ENCODE measurements at regions not wholly inside any gene's neighbourhood (a gene's known extent, or its start where the extent isn't known, plus 50 kb on each side); places are given as distances from the start of the nearest gene placed in this dataset.

DNA sequence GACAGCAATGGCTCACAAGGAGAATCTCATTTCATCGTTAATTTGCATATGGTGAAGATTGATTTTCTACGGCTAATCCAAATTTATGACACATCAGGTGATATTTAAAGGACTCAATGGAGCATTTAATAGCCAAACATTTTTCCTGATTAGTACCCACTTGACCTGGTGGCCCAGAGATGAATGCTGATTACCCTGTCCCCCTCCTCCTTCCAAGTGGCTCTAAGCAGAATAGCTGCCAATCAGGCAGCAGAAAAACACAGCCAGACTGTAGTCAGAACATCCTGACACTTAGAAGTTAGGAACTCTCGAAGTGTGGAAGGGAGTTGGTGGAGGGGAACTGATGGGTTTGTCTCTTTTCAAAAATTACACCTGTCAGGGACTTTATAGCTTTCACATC lies 302.5 kb downstream of the ZNF621 start:
- DNase-seq = no peak

GRCh38 chr3:40827942-40828688 lies 303.4 kb downstream of the ZNF621 start:
- peak; percentile 26 for DNase-seq

- DNase-seq = no peak
These were observed 304.1 kb downstream of the ZNF621 start for GRCh38 chr3:40828741-40829415.

DNA sequence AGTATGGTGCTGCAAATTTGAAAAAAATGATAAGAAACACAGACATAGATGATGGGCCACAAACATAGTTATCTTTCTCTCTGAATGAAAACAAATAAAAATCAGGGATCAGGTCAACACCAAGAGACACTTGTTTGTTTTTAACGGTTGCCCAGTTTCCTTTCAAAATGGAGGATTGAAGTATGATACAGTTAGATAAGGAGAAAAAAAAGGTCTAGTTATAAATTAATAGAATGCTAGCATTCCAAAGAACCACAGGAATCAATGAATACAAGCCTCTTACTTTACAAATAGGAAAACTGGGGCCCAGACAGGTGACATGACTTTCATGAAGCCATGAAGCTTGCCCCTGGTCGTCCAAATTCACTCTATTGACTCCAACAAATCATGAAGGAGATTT lies 305.1 kb downstream of the ZNF621 start:
- no peak for DNase-seq

GRCh38 chr3:40837300-40837699 lies 312.5 kb downstream of the ZNF621 start:
- no peak for DNase-seq

DNA sequence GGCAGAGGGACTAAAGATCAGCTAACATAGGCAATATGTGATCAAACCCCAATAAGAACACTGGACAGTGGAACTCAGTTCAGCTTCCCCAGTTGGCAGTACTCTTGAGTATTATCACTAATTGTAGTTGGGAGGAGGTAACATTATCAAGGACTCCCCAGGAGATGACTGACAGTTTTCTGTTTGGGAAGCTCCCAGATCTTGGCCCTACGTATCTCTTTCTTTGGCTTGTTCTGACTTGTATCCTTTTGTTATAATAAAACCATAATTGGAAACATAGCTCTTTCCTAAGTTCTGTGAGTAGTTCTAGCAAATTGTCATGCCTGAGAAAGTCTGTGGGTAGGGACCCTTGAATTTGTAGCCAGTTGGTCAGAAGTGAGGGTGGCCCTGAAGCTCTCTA lies 316.4 kb downstream of the ZNF621 start:
- DNase-seq = no peak

DNA sequence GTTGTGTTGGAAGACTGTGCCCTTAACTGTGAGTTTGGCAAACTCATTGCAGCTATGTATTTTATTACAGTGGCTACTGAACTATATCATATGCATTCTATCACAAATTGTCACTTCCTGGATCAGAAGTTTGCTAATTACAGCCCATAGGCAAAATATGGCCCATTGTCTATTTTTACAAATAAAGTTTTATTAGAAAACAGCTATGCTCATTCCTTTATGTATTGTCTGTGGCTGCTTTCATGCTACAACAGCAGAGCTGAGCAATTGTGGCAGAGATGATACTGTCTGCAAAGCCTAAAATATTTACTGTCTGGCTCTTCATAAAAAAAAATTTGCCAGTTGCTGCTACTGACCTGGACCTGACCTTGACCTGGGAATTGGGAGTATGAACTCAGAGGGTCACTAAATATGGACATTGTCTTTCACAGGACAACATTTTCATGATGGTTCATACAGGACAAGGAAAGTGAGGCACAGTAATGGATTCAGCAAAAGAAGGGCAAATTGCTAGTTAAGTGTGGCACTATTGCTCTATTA lies 316.9 kb downstream of the ZNF621 start:
- DNase-seq = no peak

DNA sequence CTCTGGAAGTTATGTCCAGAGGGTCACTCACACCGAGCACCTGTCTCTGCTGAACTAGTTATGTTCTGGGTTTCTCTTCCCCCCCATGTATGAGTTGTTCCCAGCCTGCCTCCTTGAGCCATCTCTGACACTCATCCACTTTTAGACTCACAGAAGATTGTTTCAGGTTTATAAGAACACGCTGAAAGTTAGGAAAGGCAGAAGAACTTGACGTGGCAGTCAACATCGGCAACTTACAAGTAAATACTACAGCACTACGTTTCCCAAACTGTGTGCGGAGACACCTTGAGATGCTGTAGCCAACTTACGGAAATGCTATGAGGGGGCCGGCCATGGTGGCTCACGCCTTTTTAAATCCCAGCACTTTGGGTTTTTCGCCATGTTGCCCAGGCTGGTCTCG lies 318.0 kb downstream of the ZNF621 start:
- no peak for DNase-seq

DNA sequence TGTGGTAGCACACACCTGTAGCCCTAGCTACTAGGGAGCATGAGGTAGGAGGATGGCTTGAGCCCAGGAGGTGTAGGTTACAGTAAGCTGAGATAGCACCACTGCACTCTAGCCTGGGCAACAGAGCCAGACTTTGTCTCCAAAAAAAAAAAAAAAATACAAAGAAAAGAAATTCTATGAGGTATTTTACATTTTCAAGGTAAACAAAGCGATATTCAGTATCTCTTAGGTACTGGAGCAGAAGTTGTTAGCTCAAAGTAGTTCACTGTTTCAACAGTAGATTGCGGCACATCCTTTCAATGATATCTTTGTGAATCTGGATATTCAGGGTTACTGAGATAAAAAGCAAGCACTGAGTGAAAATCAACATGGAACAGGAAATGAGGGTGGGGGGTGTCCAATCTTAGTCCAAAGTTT lies 318.5 kb downstream of the ZNF621 start:
- no peak for DNase-seq

DNA sequence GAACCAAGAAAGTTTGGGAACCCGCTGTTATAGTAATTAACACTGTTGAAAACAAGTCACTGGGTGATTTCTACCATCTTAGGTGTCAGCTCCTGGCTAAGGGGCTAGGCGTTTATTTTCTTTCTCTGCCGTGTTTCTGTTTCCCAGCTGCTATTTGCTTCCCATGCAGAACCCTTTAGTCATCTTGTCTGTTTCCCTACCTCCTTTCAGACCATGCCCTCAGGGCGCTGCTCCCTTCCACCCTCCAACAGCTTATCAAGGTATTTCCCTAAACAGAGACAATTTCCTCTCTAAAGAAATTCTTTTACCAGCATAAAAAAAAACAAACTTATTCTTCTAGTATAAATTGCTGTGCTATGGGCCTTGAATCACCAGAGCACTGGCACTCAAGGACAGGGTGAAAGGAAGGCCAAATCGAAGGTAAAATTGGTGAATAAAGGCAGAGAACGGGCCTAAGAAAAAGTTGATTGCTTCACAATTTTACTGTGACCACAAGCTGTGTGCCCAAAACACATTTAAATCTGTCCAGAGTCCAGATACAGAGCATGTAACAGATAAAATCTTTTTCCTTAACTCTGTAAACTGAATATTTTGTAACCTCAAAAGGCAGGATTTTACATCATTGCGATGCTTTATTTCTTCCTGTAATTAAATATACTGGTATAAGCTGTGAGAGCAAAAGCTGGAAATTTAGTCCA lies 319.2 kb downstream of the ZNF621 start:
- DNase-seq = no peak

DNA sequence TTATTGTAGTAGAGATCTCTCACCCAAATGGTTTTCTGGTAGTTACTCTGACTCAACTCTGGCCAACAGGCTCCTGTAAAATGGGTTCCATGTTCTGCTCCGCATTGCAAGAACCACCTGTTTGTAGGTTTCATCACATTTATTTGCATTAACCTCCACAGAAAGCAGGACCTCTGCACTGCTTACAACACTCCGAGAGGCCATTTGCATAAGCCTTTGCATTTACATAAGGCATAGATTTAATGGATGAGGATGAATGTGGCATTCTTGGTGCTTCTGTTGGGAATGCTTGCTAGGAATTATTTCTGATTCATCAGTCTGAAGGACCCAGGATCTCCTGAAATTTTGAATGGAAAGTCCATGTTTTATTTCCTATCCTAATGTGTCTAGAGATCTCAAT lies 320.1 kb downstream of the ZNF621 start:
- no peak for DNase-seq

DNA sequence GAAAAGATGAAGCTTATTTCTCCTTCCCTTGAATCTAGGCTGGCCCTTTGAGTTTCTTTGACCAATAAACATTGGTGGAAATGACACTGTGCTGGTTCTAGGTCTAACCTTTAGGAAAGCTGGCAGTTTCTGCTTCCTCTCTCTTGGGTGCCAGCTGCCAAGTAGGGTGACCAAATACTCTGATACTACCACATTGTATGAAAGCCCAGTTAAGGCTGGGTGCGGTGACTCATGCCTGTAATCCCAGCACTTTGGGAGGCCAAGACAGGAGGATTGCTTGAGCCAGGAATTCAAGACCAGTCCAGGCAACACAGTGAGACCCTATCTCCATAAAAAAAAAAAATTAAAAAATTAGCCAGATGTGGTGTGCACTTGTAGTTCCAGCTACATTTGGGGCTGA lies 320.7 kb downstream of the ZNF621 start:
- DNase-seq = no peak

DNA sequence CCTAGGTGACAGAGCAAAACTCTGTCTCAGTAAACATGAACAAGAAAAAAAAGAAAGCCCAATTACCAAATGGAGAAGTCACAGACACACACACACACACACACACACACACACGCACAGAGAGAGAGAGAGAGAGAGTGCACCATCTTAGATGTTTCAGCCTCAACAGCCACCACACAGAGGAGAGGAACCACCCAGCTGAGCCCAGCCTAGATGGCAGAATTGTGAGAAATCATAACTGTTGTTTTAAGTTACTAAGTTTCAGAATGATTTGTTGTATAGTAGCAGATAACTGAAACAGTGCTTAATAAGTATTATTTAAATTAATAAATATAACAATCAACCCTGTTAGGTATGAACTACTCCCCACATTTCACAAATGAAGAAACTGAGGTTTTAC lies 321.2 kb downstream of the ZNF621 start:
- DNase-seq = no peak

DNA sequence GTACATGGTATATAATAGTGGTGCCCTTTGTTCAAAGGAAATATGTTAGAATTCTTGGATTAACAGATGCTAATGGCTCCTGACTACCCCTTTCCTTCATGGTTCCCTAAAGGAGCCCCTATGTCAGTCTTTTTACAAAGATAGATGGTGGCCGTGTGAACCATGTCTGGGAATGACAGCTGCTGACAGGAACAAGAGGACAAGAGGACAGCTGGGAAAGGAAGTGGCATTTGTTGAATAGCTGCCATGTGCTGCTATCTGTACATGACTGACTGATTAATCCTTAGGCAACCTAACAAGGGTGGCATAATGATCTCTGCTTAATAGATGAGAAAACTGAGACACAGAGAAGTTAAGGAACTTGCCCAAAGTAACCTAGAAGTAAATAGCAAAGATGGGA lies 321.7 kb downstream of the ZNF621 start:
- DNase-seq = no peak

- peak; percentile 87 for DNase-seq
These were observed 322.8 kb downstream of the ZNF621 start for GRCh38 chr3:40847551-40847992.

DNA sequence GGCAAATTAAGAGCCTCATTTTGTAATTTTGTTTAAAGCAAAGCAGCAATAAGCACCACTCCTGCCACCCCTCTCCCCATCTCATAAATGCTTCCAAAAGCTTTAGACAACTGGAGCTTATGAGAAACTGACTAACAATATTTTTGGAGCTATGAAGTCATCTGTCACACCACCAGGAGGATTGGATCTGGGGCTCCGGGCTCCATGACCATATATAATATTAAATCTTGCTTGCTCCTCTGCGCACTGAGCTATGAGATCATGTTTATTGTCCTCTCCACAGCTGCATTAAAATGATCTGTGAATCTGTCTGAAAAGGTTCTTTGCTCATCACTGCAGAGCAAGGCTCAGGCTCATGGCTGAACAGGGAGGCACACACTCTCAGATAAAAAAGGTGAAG lies 323.7 kb downstream of the ZNF621 start:
- no peak for DNase-seq

DNA sequence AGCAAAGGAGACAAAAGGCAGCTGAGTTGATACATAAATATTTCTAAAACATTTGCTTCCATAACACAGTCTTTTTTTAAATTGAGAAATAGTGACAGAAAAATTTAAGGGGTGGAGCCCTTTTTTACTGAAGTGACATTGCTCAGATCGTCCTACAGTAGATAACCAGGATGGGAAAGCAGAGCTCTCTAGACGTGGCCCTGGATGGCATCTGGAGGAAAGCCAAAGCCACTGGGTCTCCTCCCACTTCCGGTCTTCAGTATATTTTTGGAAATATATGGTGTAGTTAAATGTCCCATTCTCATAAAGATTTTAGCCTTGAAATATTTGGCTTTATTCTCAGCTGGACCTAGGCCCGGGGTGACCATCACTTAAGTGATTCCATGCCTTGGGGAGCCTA lies 326.1 kb downstream of the ZNF621 start:
- no peak for DNase-seq

- no peak for DNase-seq
These were observed 327.1 kb downstream of the ZNF621 start for GRCh38 chr3:40851836-40852235.

DNA sequence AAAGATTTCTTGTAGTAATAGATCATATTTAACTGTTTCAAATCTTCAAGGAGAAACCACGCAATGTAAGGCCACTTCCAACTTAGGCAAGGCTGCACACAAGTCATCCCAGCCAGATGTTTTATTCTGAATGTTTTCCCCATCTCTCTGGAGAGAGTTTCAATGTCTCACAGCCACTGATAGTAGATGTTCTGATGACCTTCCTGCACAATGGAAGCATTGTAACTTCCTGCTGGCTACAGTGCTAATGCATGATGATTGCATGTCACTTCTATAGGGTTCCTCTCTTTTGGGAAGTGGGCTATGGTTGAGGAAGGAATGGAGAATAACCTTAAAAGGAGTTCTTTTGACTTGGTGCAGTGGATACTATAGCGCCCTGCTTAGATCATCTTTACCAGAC lies 328.0 kb downstream of the ZNF621 start:
- DNase-seq = no peak

GRCh38 chr3:40853474-40853873 lies 328.7 kb downstream of the ZNF621 start:
- no peak for DNase-seq

GRCh38 chr3:40855871-40856270 lies 331.1 kb downstream of the ZNF621 start:
- no peak for DNase-seq

- no peak for DNase-seq
These were observed 333.8 kb downstream of the ZNF621 start for GRCh38 chr3:40858364-40859115.

DNA sequence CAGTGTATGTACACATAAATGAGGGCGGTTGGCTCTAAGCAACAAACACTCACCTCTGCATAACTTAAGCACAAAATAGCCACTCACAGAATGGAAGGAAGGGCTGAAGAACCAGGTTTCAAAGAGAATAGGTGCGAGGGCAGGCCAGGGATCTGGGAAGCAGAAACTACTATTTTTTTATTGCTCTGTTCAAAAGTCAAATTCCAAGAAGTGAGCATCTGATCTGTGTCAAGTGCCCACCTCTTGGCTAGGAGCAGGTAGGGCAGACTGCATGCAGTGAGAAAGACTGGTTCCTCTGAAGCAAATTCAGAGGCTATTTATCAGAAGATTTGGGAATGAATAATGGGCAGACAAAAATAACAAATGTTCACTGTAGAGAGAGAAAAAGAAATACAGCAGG lies 336.4 kb upstream of the CTNNB1 start:
- no peak for DNase-seq

All from fibroblast of skin of scalp (primary cell).